BE2C (cell line): ENCODE measurements at regions not wholly inside any gene's neighbourhood (a gene's known extent, or its start where the extent isn't known, plus 50 kb on each side); places are given as distances from the start of the nearest gene placed in this dataset.
A peak's percentile ranks its signal among the peaks of the same experiment; 100 is the strongest.

Experiments used
- DNase-seq: peaks from one replicate; pipeline ENCODE4 v3.0.0-alpha.2; 2020
- H3K27me3 ChIP-seq: fragments of 250-450 bp; sonication (Bioruptor Pico); 2 replicates; pipeline ENCODE4 v1.5.1; 2020; ENCODE audit warnings: mild to moderate bottlenecking
- H3K36me3 ChIP-seq: fragments of 250-450 bp; sonication (Bioruptor Pico); 2 replicates; pipeline ENCODE4 v1.5.1; 2020; ENCODE audit warnings: mild to moderate bottlenecking
- H3K4me1 ChIP-seq: fragments of 250-450 bp; sonication (Bioruptor Pico); 2 replicates; pipeline ENCODE4 v1.5.1; 2020
- H3K4me3 ChIP-seq: 2 replicates; pipeline ENCODE4 v1.5.1; 2011; ENCODE audit warnings: low read depth, low read length
- H3K9me3 ChIP-seq: fragments of 250-450 bp; sonication (Bioruptor Pico); 2 replicates; pipeline ENCODE4 v1.5.1; 2020
- CTCF ChIP-seq: IDR thresholded peaks from 2 replicates; pipeline ENCODE4 v1.5.1; 2012; ENCODE audit warnings: mild to moderate bottlenecking, low read depth, low read length

- H3K36me3 ChIP-seq, result no peaks in the 10 kb centered on the region
- no peaks in the 10 kb centered on the region for H3K9me3 ChIP-seq
- no peak overlapping the region for H3K4me3 ChIP-seq
- H3K4me1 ChIP-seq, result peaks cover 13% of the 10 kb centered on the region
- no peak for TF ChIP-seq CTCF
- no peaks in the 10 kb centered on the region for H3K27me3 ChIP-seq
- DNase-seq, result no peak
Measured at GRCh38 chr11:116226731-116227130, 546.1 kb downstream of the BUD13 start.

GRCh38 chr11:116225784-116226585, 546.8 kb downstream of the BUD13 start:
- Histone ChIP-seq H3K27me3 (no peaks in the 10 kb centered on the region), H3K4me1 (peaks cover 13% of the 10 kb centered on the region), H3K4me3 (no peak overlapping the region), H3K36me3 (no peaks in the 10 kb centered on the region), H3K9me3 (no peaks in the 10 kb centered on the region)
- no peak for TF ChIP-seq CTCF
- no peak for DNase-seq

GRCh38 chr11:116225236-116225635, 547.6 kb downstream of the BUD13 start:
- Histone ChIP-seq H3K4me1 (peaks cover 13% of the 10 kb centered on the region), H3K36me3 (no peaks in the 10 kb centered on the region), H3K9me3 (no peaks in the 10 kb centered on the region), H3K27me3 (no peaks in the 10 kb centered on the region), H3K4me3 (peak overlapping the region; percentile 53)
- no peak for TF ChIP-seq CTCF
- peak; percentile 69 for DNase-seq

GRCh38 chr11:116224889-116225200, 547.9 kb downstream of the BUD13 start:
- peak; percentile 39 for DNase-seq
- Histone ChIP-seq H3K4me1 (peaks cover 15% of the 10 kb centered on the region), H3K36me3 (no peaks in the 10 kb centered on the region), H3K27me3 (no peaks in the 10 kb centered on the region), H3K4me3 (peak overlapping the region; percentile 53), H3K9me3 (no peaks in the 10 kb centered on the region)
- TF ChIP-seq CTCF, result no peak

GRCh38 chr11:116224154-116224888, 548.5 kb downstream of the BUD13 start:
- no peaks in the 10 kb centered on the region for H3K36me3 ChIP-seq
- peak overlapping the region; percentile 53 for H3K4me3 ChIP-seq
- H3K4me1 ChIP-seq, result peaks cover 19% of the 10 kb centered on the region
- peak; percentile 88 for TF ChIP-seq CTCF
- peak; percentile 75 for DNase-seq
- H3K27me3 ChIP-seq, result no peaks in the 10 kb centered on the region
- no peaks in the 10 kb centered on the region for H3K9me3 ChIP-seq

- Histone ChIP-seq H3K4me3 (no peak overlapping the region), H3K4me1 (peaks cover 26% of the 10 kb centered on the region), H3K36me3 (no peaks in the 10 kb centered on the region), H3K9me3 (no peaks in the 10 kb centered on the region), H3K27me3 (no peaks in the 10 kb centered on the region)
- no peak for DNase-seq
- TF ChIP-seq CTCF, result no peak
Measured at GRCh38 chr11:116221351-116221750, 551.4 kb downstream of the BUD13 start.
